ENCODE measurements at regions not wholly inside any gene's neighbourhood (a gene's known extent, or its start where the extent isn't known, plus 50 kb on each side); places are given as distances from the start of the nearest gene placed in this dataset.

GRCh38 chr19:32268381-32268780 lies 77.0 kb upstream of the ZNF507 start:
- no peak overlapping the region for H4K91ac ChIP-seq (replicated peaks; ENCODE audit: insufficient read length, low read length)
- H2BK5ac ChIP-seq (ENCODE audit: low read depth, low read length), result no peak overlapping the region
- no peak overlapping the region for H3K4me2 ChIP-seq (ENCODE audit: insufficient read depth in 1 of 2, low read depth in 2 of 2, low read length in 2 of 2)
- no peaks in the 10 kb centered on the region for H3K79me1 ChIP-seq (ENCODE audit: low read depth, low read length)
- H3K23ac ChIP-seq (ENCODE audit: insufficient read length), result no peak overlapping the region
- no peak overlapping the region for H3K27ac ChIP-seq (ENCODE audit: low read depth, low read length)
- H2BK15ac ChIP-seq (ENCODE audit: low read length), result no peak overlapping the region
- H2BK12ac ChIP-seq (ENCODE audit: low read depth, low read length), result no peak overlapping the region
- H3K18ac ChIP-seq (ENCODE audit: extremely low read depth, low read length), result no peak overlapping the region
- no peaks in the 10 kb centered on the region for H3K79me2 ChIP-seq (ENCODE audit: control insufficient read depth in 1 of 2, insufficient read depth in 2 of 2, low read length in 2 of 2)
- POLR2A ChIA-PET (ENCODE audit: partially characterized antibody), result interaction anchor here (0.5 kb wide), 1 partner anchor 1214 kb away, joined by 4 read pairs; no protein-coding TSS in a partner anchor
- peaks cover 0 to 6% (median 2%) of the 10 kb centered on the region in 4 experiments; a peak in 5 of 7 replicates for H3K4me1 ChIP-seq (replicated peaks in 1 of 4; ENCODE audit: control insufficient read depth in 3 of 4, insufficient read depth in 4 of 4, low read length in 3 of 4)
- no peak overlapping the region for H2AFZ ChIP-seq (ENCODE audit: low read length)
- FAIRE-seq (no peak), DNase-seq (ENCODE audit: low read depth in 1 of 2, low spot score in 2 of 2) (no peak)
- no peak overlapping the region for H4K5ac ChIP-seq (ENCODE audit: insufficient read length, low read depth, low read length)
- no peak overlapping the region for H3K9ac ChIP-seq (replicated peaks in 1 of 4; ENCODE audit: extremely low read depth in 1 of 4, low read depth in 3 of 4, low read length in 3 of 4)
- H4K20me1 ChIP-seq (replicated peaks in 1 of 2; ENCODE audit: control insufficient read depth in 1 of 2, insufficient read depth in 2 of 2, low read length in 2 of 2), result no peaks in the 10 kb centered on the region
- H2AK5ac ChIP-seq (ENCODE audit: low read depth, low read length), result no peak overlapping the region
- no peak overlapping the region for H3K56ac ChIP-seq (replicated peaks; ENCODE audit: insufficient read length, low read depth, low read length)
- H3K4ac ChIP-seq (replicated peaks; ENCODE audit: insufficient read length, low read depth, low read length), result no peak overlapping the region
- H4K8ac ChIP-seq (ENCODE audit: extremely low read depth, insufficient read depth, low read length), result no peak overlapping the region
- H3K9me3 ChIP-seq (ENCODE audit: insufficient read depth in 2 of 2, low read depth in 1 of 2, low read length in 1 of 2), result no peaks in the 10 kb centered on the region; a peak in 1 of 4 replicates
- CTCF ChIA-PET (ENCODE audit: partially characterized antibody), result interaction anchor here (1.4 kb wide), 1 partner anchor 16 kb away, joined by 4 read pairs; no protein-coding TSS in a partner anchor
- no peak overlapping the region for H2BK20ac ChIP-seq (ENCODE audit: low read length)
- no peak for TF ChIP-seq JUN (IDR thresholded peaks at IDR 0.05; ENCODE audit: low read depth, low read length)
- H3K36me3 ChIP-seq (ENCODE audit: control insufficient read depth in 2 of 4, insufficient read depth in 4 of 4, low read length in 3 of 4), result no peaks in the 10 kb centered on the region
- no peak overlapping the region for H3K14ac ChIP-seq (ENCODE audit: insufficient read length)
- 80% methylated on average over 3 of the region's 3 CpGs; no CpG with 5 or more reads in 1 of the 2 experiments for WGBS, 2 experiments (ENCODE audit: extremely low coverage in 1 of 2, insufficient coverage in 1 of 2, insufficient read length in 1 of 2, insufficient replicate concordance in 2 of 2, low coverage in 1 of 2, low lambda C conversion rate in 2 of 2, missing lambda C conversion rate in 1 of 2)
- H2BK120ac ChIP-seq (replicated peaks; ENCODE audit: low read depth, low read length), result no peak overlapping the region
- no peak overlapping the region for H3K4me3 ChIP-seq (ENCODE audit: extremely low read depth in 1 of 4, insufficient read depth in 2 of 4, low read depth in 3 of 4, low read length in 4 of 4)
- H3K23me2 ChIP-seq (ENCODE audit: low read depth, low read length), result no peaks in the 10 kb centered on the region
- no peaks in the 10 kb centered on the region for H3K27me3 ChIP-seq (replicated peaks in 1 of 4; ENCODE audit: control insufficient read depth in 3 of 4, extremely low read depth in 1 of 4, insufficient read depth in 3 of 4, low read length in 3 of 4)
